ENCODE measurements at regions not wholly inside any gene's neighbourhood (a gene's known extent, or its start where the extent isn't known, plus 50 kb on each side); places are given as distances from the start of the nearest gene placed in this dataset.

GRCh38 chr21:24693779-24694178 is 913.5 kb downstream of the MRPL39 start:
- TF ChIP-seq POLR2A (IDR thresholded peaks at IDR 0.05) (no peak), POLR2AphosphoS5 (IDR thresholded peaks at IDR 0.05; ENCODE audit: insufficient read depth in 1 of 2, low read depth in 1 of 2) (no peak)
- TF ChIP-seq, protein P1, sequence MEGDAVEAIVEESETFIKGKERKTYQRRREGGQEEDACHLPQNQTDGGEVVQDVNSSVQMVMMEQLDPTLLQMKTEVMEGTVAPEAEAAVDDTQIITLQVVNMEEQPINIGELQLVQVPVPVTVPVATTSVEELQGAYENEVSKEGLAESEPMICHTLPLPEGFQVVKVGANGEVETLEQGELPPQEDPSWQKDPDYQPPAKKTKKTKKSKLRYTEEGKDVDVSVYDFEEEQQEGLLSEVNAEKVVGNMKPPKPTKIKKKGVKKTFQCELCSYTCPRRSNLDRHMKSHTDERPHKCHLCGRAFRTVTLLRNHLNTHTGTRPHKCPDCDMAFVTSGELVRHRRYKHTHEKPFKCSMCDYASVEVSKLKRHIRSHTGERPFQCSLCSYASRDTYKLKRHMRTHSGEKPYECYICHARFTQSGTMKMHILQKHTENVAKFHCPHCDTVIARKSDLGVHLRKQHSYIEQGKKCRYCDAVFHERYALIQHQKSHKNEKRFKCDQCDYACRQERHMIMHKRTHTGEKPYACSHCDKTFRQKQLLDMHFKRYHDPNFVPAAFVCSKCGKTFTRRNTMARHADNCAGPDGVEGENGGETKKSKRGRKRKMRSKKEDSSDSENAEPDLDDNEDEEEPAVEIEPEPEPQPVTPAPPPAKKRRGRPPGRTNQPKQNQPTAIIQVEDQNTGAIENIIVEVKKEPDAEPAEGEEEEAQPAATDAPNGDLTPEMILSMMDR (IDR thresholded peaks at IDR 0.05) = no peak

Measured in vagina (tissue), 2 donors.